ENCODE measurements at regions not wholly inside any gene's neighbourhood (a gene's known extent, or its start where the extent isn't known, plus 50 kb on each side); places are given as distances from the start of the nearest gene placed in this dataset.

GRCh38 chr1:115400891-115401290 is 62.8 kb upstream of the NGF start:
- H3K36me3 ChIP-seq: no peaks in the 10 kb centered on the region
- peak overlapping the region in 1 of 4 donors; percentile 36 for H3K27ac ChIP-seq
- no peak overlapping the region for H3K4me3 ChIP-seq
- DNase-seq: no peak
- H3K4me1 ChIP-seq: peaks cover 0 to 27% (median 4%) of the 10 kb centered on the region in 3 donors
- no peaks in the 10 kb centered on the region for H3K27me3 ChIP-seq
- WGBS, 2 donors: 56 to 87% methylated on average over 1 of the region's 1 CpG
- no peaks in the 10 kb centered on the region for H3K9me3 ChIP-seq
- intact Hi-C loops (cut with DNase I): no loop called here
- TF ChIP-seq, protein P1, sequence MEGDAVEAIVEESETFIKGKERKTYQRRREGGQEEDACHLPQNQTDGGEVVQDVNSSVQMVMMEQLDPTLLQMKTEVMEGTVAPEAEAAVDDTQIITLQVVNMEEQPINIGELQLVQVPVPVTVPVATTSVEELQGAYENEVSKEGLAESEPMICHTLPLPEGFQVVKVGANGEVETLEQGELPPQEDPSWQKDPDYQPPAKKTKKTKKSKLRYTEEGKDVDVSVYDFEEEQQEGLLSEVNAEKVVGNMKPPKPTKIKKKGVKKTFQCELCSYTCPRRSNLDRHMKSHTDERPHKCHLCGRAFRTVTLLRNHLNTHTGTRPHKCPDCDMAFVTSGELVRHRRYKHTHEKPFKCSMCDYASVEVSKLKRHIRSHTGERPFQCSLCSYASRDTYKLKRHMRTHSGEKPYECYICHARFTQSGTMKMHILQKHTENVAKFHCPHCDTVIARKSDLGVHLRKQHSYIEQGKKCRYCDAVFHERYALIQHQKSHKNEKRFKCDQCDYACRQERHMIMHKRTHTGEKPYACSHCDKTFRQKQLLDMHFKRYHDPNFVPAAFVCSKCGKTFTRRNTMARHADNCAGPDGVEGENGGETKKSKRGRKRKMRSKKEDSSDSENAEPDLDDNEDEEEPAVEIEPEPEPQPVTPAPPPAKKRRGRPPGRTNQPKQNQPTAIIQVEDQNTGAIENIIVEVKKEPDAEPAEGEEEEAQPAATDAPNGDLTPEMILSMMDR (IDR thresholded peaks at IDR 0.05): no peak
- TF ChIP-seq POLR2A (IDR thresholded peaks at IDR 0.05): no peak

GRCh38 chr1:115400426-115400825 is 62.4 kb upstream of the NGF start:
- WGBS, 2 donors: 26 to 35% methylated on average over 5 of the region's 5 CpGs
- Histone ChIP-seq H3K27ac (peak overlapping the region in 1 of 4 donors; percentile 36), H3K36me3 (no peaks in the 10 kb centered on the region), H3K4me3 (no peak overlapping the region), H3K27me3 (no peaks in the 10 kb centered on the region), H3K4me1 (peaks cover 0 to 27% (median 4%) of the 10 kb centered on the region in 3 donors), H3K9me3 (no peaks in the 10 kb centered on the region)
- no peak for DNase-seq
- TF ChIP-seq, protein P1 (IDR thresholded peaks at IDR 0.05): no peak
- TF ChIP-seq POLR2A (IDR thresholded peaks at IDR 0.05): no peak
- intact Hi-C loops (cut with DNase I): no loop called here

DNA sequence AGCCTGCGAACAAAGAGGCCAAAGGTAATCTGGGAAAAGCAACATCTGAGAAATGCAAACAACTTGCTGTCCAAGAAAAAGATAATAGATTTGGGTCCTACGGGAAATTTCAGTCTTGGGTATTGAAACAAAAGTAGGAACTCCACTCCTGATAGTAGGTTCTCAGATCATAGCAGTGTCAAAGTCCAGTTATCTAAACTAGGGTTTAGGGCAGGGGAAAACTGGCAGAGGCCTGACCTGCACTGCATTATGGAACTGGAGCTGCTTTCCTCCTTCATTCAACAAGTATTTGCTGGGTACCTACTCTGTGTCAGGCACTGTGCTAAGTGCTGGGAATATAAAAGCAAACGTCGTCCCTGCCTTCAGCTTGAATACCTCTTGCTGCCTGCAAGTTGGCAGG is 60.7 kb upstream of the NGF start:
- Histone ChIP-seq H3K27ac (no peak overlapping the region), H3K4me3 (no peak overlapping the region), H3K36me3 (no peaks in the 10 kb centered on the region), H3K27me3 (no peaks in the 10 kb centered on the region), H3K9me3 (no peaks in the 10 kb centered on the region), H3K4me1 (peaks cover 0 to 27% (median 4%) of the 10 kb centered on the region in 3 donors)
- TF ChIP-seq, protein P1 (IDR thresholded peaks at IDR 0.05): no peak
- no peak for TF ChIP-seq POLR2A (IDR thresholded peaks at IDR 0.05)
- intact Hi-C loops (cut with DNase I): no loop called here
- DNase-seq: no peak
- 82 to 92% methylated on average over 4 of the region's 4 CpGs for WGBS, 2 donors

All from esophagus squamous epithelium (tissue), 5 donors.